Fibroblast of mammary gland (primary cell): ENCODE measurements at regions not wholly inside any gene's neighbourhood (a gene's known extent, or its start where the extent isn't known, plus 50 kb on each side); places are given as distances from the start of the nearest gene placed in this dataset.

Source experiments
- DNase-seq: peaks from one replicate; pipeline ENCODE4 v3.0.0-alpha.2; 2010; ENCODE audit warnings: low read depth
- H3K4me3 ChIP-seq: 2 replicates; pipeline ENCODE4 v1.5.1; 2011; ENCODE audit warnings: low read depth, mild to moderate bottlenecking, low read length, moderate library complexity; ENCODE audit not compliant: control insufficient read depth
- TF ChIP-seq, protein P1 (sequence below): conservative IDR thresholded peaks from 2 replicates; pipeline ENCODE4 v1.5.1; 2011; ENCODE audit warnings: low read depth, low read length, inconsistent platforms; ENCODE audit not compliant: control insufficient read depth, insufficient read depth

DNA sequence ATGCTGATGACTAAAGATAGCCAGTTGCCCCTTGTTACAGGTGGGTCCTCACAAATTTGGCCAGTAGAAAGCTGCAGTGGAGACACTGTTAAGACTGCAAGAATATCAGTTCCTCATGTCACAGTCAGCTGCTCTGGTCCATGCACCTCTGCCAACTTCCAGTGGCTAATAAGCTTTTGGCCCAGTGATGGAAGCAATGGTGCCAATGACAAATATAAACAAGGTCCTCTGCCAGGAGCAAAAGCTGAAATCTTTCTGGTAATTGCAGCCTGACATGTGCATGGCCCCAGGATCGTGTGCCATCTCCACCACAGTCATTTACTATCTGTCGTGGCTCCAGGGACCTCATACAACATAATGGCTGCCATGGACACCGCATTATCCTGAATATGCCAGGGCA is 85.4 kb upstream of the TMEM260 start:
- DNase-seq = no peak
- H3K4me3 ChIP-seq = no peak overlapping the region
- TF ChIP-seq, protein P1, sequence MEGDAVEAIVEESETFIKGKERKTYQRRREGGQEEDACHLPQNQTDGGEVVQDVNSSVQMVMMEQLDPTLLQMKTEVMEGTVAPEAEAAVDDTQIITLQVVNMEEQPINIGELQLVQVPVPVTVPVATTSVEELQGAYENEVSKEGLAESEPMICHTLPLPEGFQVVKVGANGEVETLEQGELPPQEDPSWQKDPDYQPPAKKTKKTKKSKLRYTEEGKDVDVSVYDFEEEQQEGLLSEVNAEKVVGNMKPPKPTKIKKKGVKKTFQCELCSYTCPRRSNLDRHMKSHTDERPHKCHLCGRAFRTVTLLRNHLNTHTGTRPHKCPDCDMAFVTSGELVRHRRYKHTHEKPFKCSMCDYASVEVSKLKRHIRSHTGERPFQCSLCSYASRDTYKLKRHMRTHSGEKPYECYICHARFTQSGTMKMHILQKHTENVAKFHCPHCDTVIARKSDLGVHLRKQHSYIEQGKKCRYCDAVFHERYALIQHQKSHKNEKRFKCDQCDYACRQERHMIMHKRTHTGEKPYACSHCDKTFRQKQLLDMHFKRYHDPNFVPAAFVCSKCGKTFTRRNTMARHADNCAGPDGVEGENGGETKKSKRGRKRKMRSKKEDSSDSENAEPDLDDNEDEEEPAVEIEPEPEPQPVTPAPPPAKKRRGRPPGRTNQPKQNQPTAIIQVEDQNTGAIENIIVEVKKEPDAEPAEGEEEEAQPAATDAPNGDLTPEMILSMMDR = no peak

DNA sequence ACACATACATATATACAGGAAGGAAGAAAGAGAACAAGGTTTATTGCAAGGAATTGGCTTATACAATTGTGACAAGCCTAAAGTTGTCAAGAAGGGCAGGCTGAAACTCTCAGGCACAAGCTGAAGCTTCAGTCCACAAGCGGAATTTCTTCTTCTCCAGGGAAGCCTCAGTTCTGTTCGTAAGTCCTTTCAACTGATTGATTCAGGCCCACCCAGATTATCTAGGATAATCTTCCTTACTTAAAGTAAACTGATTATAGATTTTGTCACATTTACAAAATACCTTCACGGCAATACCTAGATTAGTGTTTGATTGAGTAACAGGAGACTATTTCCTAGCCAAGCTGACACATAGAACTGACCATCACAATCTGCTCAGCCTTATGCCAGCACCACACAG is 81.5 kb upstream of the TMEM260 start:
- no peak overlapping the region for H3K4me3 ChIP-seq
- DNase-seq = no peak
- TF ChIP-seq, protein P1 = no peak

DNA sequence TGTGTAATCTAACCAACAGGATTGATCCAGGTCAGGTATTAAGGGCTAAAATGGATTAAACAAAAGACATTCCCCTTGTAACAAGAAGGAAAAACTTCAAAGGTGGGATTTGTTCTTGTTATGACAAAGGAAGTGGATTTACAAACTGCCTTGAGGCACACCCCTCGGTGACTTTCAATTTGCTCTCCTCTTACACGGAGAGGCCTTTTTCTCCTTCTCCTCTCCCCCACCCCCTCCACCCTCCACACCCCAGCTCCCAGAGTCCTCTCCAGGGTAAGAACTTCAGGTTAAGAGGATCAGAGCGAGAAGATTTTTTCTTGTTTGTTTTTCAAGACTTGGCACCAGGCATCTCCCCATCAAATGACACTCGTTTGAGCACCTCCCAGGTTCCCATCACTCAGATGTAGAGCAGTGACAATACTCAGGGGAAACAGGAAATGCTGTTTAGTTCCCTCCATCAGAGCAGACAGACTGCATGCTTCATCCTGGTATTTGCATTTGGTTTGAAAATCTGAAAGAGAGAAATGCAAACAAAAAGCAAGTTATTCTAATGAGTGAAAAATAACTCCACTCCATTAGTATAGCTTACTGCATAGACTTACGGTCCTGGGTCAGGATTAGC is 77.6 kb upstream of the TMEM260 start:
- no peak overlapping the region for H3K4me3 ChIP-seq
- no peak for DNase-seq
- TF ChIP-seq, protein P1 = no peak

DNA sequence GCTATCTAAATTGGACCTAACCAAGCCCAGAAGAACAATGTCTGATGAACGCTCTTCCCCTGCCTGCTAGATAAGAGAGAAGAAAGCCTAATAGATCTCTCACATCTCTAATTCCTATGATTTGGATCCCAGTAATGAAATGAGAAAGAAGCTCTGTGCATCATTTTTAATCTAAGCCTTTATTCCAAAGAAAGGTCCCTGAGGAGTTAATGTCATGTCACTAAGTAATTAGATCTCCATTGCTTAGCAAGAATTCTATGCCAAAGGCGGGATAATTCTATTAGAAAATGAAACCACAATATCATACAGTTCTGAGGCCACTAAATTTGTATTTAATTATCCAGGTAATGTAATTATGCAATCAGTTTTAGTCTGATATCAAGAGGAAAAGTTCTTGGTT is 74.2 kb upstream of the TMEM260 start:
- DNase-seq = no peak
- H3K4me3 ChIP-seq = no peak overlapping the region
- TF ChIP-seq, protein P1 = no peak

DNA sequence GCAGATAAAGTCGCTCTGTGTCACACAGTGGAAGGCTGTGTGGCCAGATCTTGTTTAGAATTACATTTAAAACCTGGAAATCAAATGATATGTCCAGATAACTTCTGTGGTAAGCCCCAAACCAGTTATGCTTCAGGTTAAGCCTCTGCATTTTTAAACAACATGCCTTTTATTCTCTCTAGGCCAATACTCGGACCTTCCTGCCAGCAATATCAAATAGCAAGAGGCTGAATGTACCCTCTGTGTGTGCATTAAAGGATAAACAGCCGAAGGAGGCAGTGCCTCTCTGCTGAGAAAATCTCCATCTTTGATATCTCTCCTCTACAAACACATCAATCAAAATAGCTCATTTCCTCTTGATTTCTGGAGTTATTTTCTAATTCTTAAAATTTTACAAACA is 67.1 kb upstream of the TMEM260 start:
- H3K4me3 ChIP-seq = no peak overlapping the region
- TF ChIP-seq, protein P1 = no peak
- DNase-seq = no peak

DNA sequence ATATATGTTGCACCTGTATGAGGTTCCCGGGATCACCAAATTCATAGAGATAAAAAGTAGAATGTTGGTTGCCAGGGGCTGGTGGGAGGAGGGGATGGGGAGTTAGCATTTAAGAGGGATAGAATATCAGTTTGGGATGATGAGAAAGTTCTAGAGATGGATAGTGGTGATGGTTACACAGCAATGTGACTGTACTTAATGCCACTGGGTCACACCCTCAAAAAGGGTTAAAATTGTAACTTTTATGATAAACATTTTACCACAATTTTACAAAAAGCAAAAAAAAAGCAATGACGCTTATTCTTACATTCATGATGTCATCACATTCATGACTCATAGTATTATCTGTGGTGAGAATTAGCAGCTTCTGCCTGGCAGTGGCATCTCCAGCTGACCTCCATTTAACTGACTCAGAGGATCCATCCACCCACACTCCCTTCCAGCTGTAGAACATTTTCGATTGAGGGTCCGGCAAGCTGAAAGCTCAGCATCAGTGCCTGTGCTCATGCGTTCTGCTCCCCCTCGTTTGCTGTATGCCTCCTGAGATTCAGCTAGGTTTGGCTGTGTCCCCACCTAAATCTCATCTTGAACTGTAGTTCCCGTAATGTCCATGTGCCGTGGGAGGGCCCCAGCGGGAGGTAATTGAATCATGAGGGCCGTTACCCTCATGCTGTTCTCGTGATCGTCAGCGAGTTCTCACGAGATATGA is 64.8 kb upstream of the TMEM260 start:
- peak; percentile 90 for DNase-seq
- no peak overlapping the region for H3K4me3 ChIP-seq
- TF ChIP-seq, protein P1 = no peak
